ENCODE measurements at regions not wholly inside any gene's neighbourhood (a gene's known extent, or its start where the extent isn't known, plus 50 kb on each side); places are given as distances from the start of the nearest gene placed in this dataset.

DNA sequence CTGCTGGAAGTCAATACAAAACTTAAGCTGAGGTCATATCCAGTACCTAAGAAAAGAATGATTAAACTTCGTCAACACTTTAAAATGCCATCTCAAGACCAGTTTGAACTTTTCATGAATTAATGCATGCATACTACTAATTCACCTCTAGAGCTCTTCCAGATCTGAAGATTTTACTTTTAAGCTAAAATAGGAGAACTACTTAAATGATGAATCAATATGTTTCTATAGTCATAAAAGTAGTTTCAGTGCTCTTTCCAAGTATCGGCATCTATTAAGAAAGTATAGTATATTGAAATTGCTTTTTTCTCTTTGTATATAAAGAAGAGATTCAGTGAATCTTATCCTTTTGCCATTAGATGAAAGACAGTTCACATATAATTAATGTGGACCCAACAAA lies 1123.9 kb downstream of the PCDH9 start:
- TF ChIP-seq, protein P1, sequence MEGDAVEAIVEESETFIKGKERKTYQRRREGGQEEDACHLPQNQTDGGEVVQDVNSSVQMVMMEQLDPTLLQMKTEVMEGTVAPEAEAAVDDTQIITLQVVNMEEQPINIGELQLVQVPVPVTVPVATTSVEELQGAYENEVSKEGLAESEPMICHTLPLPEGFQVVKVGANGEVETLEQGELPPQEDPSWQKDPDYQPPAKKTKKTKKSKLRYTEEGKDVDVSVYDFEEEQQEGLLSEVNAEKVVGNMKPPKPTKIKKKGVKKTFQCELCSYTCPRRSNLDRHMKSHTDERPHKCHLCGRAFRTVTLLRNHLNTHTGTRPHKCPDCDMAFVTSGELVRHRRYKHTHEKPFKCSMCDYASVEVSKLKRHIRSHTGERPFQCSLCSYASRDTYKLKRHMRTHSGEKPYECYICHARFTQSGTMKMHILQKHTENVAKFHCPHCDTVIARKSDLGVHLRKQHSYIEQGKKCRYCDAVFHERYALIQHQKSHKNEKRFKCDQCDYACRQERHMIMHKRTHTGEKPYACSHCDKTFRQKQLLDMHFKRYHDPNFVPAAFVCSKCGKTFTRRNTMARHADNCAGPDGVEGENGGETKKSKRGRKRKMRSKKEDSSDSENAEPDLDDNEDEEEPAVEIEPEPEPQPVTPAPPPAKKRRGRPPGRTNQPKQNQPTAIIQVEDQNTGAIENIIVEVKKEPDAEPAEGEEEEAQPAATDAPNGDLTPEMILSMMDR (IDR thresholded peaks at IDR 0.05): no peak
- no peak for DNase-seq (ENCODE audit: low spot score)
- no peak for ATAC-seq (ENCODE audit: low FRiP score)

DNA sequence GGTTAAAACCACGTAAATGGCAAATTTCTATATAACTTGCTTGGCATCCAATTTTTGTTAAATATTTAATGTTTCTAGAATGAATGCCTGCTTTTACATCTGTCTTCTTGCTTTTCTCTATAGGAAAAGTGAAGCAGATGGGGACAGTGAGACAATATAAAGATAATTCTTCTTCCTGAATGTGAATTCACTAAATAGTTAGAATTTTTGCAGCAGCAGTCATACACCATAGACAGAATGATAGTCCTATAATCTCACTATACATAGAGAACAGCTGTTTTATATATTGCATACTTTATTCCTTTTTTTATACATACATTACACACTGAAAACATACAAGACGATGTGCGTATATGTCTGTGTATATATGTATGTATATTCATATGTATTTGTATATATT lies 1127.3 kb downstream of the PCDH9 start:
- no peak for ATAC-seq (ENCODE audit: low FRiP score)
- TF ChIP-seq, protein P1 (IDR thresholded peaks at IDR 0.05): no peak

DNA sequence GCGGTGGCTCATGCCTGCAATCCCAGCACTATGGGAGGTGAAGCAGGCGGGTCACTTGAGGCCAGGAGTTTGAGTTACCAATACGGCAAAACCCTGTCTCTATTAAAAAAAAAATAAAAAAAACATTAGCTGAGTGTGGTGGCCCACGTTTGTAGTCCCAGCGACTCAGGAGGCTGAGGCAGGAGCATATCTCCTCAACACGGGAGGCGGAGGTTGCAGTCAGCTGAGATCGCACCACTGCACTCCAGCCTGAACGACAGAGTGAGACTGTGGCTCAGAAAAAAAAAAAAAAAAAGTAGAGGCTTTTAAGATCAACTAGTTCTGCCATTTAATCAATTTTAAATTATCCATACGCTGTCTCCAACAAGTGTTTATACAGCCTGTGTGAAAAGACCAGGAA lies 1130.3 kb downstream of the PCDH9 start:
- TF ChIP-seq, protein P1 (IDR thresholded peaks at IDR 0.05): no peak
- DNase-seq (ENCODE audit: low spot score) (no peak), ATAC-seq (ENCODE audit: low FRiP score) (no peak)

More for the DNA sequence above, 1127.3 kb downstream of the PCDH9 start:
- no peak for DNase-seq (ENCODE audit: low spot score)

DNA sequence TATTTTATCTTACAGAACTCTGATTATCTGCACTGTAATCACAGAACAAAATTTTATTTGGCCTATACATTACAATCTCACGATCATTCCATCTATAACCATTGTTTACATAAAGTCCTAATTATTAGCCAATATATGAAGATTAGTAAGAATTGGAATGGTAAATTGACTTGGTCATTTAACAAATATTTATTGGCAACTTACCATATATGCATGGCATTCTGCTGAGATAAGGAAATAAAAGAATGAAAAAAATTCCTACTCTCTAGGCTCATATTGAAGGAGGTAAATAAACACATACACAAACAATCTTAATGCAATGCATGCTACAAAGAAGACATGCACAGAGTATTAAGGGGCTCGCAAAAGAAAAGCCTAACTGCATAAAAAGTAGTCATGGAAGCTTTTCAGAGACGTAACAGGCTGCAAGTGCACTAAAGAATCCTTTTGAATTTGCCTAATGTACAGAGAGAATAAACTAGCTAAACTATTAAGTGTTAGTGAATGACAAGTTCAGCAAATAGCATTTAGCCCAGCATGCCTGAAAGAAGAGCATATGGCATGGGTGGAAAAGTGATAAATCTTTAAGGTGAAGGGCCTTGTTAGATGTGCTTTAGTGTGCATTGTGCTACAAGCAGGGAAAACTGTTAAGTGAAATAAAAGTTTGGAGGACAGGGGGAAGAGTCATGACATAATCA lies 1131.1 kb downstream of the PCDH9 start:
- ATAC-seq (ENCODE audit: low FRiP score): no peak
- TF ChIP-seq, protein P1 (IDR thresholded peaks at IDR 0.05): no peak
- DNase-seq (ENCODE audit: low spot score): no peak

DNA sequence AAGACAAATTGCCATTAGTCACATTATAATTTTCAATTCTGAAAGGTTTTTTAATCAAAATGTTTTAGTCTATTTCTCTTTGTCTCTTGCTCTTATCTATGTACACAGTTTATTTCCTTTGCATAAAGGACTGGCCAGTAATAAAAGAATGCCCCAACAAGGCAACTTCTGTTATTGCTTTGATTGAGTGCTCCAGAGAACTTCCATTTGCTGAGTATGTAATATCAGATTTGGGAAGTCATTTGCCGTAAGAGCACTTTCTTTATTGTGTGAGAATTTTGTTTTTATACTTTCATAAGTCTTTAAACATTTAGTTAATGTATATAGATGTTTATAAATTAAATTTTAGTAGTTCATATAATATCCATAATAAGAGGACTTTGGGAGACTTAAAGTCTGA lies 1140.4 kb downstream of the PCDH9 start:
- TF ChIP-seq, protein P1 (IDR thresholded peaks at IDR 0.05): no peak
- ATAC-seq (ENCODE audit: low FRiP score): no peak
- DNase-seq (ENCODE audit: low spot score): no peak

DNA sequence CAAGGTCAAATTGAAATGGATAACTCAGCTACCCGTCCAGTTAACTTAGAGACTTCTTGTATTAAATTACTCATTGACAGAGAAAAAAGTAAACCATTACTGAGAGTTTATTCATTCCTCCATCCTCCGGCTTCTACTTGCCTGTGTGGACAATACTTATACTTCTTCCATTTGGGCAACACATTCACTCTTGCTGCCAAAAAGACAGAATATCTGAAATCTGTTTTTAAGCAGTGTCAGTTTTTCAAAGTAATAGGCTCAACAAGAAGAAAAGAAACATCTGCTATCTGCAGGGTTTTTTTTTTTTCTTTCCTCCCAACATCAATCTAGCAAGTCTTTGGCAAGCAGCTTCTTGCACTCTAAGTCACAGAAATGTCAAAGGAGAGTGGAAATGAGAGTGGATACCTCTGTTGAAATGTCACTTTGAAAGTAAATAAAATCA lies 1142.8 kb downstream of the PCDH9 start:
- TF ChIP-seq, protein P1 (IDR thresholded peaks at IDR 0.05): no peak
- no peak for ATAC-seq (ENCODE audit: low FRiP score)
- no peak for DNase-seq (ENCODE audit: low spot score)

DNA sequence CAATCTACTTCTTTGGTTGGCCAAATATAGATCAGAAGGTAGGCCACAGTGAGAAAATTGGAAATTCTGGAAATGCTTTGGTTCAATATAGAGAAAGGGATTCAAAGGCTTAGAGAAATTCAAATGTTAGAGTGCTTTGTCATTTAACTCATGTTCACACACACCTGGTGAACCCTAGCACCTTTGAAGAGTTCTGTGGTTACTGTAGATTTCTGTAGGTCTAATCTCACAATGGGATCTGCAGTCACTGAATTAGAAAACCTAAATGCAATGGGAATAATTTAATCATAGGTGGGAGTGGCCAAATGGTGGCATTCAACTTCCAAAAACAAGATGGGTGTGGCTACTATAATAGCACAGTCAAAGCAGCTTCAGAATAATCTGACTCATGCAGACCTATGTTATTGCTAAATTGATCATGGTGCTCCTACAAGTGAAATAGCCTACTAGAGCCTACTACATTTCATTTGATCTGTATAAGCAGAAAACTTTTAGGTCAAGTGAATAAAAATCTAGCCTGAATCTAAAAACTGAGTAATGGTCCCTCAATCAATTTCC lies 1152.9 kb downstream of the PCDH9 start:
- no peak for ATAC-seq (ENCODE audit: low FRiP score)
- TF ChIP-seq, protein P1 (IDR thresholded peaks at IDR 0.05): no peak
- DNase-seq (ENCODE audit: low spot score): no peak

Data from omental fat pad (tissue), 3 donors.